K562 (cell line): ENCODE measurements at regions not wholly inside any gene's neighbourhood (a gene's known extent, or its start where the extent isn't known, plus 50 kb on each side); places are given as distances from the start of the nearest gene placed in this dataset.

ENCODE experiments used
- ETV5 ChIP-seq: sonication (generic); formaldehyde crosslinking; IDR thresholded peaks from 2 replicates; pipeline ENCODE4 v1.4.0; 2020; ENCODE audit warnings: low read depth, mild to moderate bottlenecking, missing genetic modification reagents
- HDGF ChIP-seq: fragments of 450-650 bp; IDR thresholded peaks from 2 replicates; pipeline ENCODE4 v1.6.1; 2016
- ZNF134 ChIP-seq: fragments of 250-450 bp; sonication (Bioruptor Pico); conservative IDR thresholded peaks from 2 replicates; pipeline ENCODE4 v1.4.0; 2020

DNA sequence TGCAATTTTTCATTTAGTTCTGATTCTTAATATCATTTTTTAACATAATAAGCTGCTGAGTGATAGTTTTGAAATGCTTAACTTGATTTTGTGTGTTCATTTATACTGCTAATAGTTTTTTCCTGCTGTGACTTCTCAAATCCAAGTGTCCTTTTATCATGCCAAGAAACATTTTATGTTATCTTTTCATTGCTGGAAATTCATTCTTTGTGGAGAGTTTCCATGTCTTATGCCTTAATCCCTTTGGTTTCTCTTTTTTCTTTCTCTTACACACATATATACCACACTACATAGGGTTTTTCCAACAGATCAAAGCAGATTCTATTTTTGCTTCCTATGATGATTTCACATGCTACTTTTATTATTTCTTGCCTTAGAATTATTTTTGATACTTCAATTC, 981.1 kb downstream of the SLC6A15 start:
- TF ChIP-seq HDGF (no peak), ZNF134 (CRISPR knock-in tag) (no peak), ETV5 (CRISPR knock-in tag) (no peak)
